CD4-positive, alpha-beta T cell (primary cell): ENCODE measurements at regions not wholly inside any gene's neighbourhood (a gene's known extent, or its start where the extent isn't known, plus 50 kb on each side); places are given as distances from the start of the nearest gene placed in this dataset.

Experiments used
- ATAC-seq: fragments of 200-7000 bp; cut with Tn5 transposase; one replicate; pipeline ENCODE4 v1.10.0; 2022; ENCODE audit warnings: mild to moderate bottlenecking; ENCODE audit not compliant: poor library complexity
- CTCF ChIA-PET: fragments of 350-600 bp; sonication (Branson Sonifier 250); formaldehyde crosslinking; loops from one replicate; lab custom pipeline; 2021; ENCODE audit warnings: antibody characterized with exemption, inconsistent platforms; lab: Charles Lee
- POLR2A ChIA-PET: fragments of 350-600 bp; sonication (Branson Sonifier 250); formaldehyde crosslinking; loops from one replicate; lab custom pipeline; 2021; ENCODE audit warnings: antibody characterized with exemption, inconsistent platforms; lab: Charles Lee
- DNase-seq, 14 experiments: peaks; one replicate each; pipeline ENCODE4 v3.0.0-alpha.2; 2013 to 2020; ENCODE audit warnings: mixed read lengths in 2 of 14
- H3K27ac ChIP-seq, 2 donors: one replicate each; pipeline versions ENCODE4 v1.5.1 to v1.7.0; 2013; ENCODE audit warnings: low read length in 2 of 2, low read depth in 1 of 2, mild to moderate bottlenecking in 1 of 2
- H3K27me3 ChIP-seq, 2 experiments: 1 replicate in 1 of 2; 2 replicates in 1 of 2; pipeline versions ENCODE4 v1.6.1 to v1.7.0; 2013; ENCODE audit warnings: low read length in 2 of 2, control low read depth in 1 of 2, mild to moderate bottlenecking in 1 of 2, moderate library complexity in 1 of 2; ENCODE audit not compliant: insufficient read depth in 2 of 2, control insufficient read depth in 1 of 2
- H3K36me3 ChIP-seq: one replicate; pipeline ENCODE4 v1.6.1; 2013; ENCODE audit warnings: low read length, control low read depth; ENCODE audit not compliant: insufficient read depth
- H3K4me1 ChIP-seq: one replicate; pipeline ENCODE4 v1.6.1; 2013; ENCODE audit warnings: low read length, control low read depth; ENCODE audit not compliant: insufficient read depth
- H3K4me3 ChIP-seq: one replicate; pipeline ENCODE4 v1.5.1; 2013; ENCODE audit warnings: mild to moderate bottlenecking, low read length, moderate library complexity
- H3K9me3 ChIP-seq, 2 experiments: 1 replicate in 1 of 2; 2 replicates in 1 of 2; pipeline versions ENCODE4 v1.6.1 to v1.7.0; 2013; ENCODE audit warnings: low read length in 2 of 2, mild to moderate bottlenecking in 2 of 2, control low read depth in 1 of 2, moderate library complexity in 1 of 2; ENCODE audit not compliant: control insufficient read depth in 1 of 2, insufficient read depth in 1 of 2
- H3K27ac Mint-ChIP-seq: one replicate; pipeline ENCODE4 v1.8.0; 2020; ENCODE audit warnings: mixed read lengths
- H3K27me3 Mint-ChIP-seq: one replicate; pipeline ENCODE4 v1.8.0; 2021; ENCODE audit warnings: mixed read lengths
- H3K36me3 Mint-ChIP-seq: one replicate; pipeline ENCODE4 v1.8.0; 2021; ENCODE audit warnings: low read depth, mixed read lengths
- H3K4me1 Mint-ChIP-seq: one replicate; pipeline ENCODE4 v1.8.0; 2021; ENCODE audit warnings: low read depth, mixed read lengths
- H3K4me3 Mint-ChIP-seq: one replicate; pipeline ENCODE4 v1.8.0; 2020; ENCODE audit warnings: mild to moderate bottlenecking, mixed read lengths
- H3K9me3 Mint-ChIP-seq: one replicate; pipeline ENCODE4 v1.8.0; 2020; ENCODE audit warnings: mixed read lengths
- intact Hi-C, 2 experiments: fragments of 100-400 bp; cut with DNase I in 1 of 2; cut with micrococcal nuclease in 1 of 2; formaldehyde crosslinking; loops; one replicate each; pipeline versions ENCODE4 v1.15.1 to v1.9.0; 2023 to 2025; cut with DNase I, micrococcal nuclease
- TF ChIP-seq, protein P1 (sequence below): fragments of 200-600 bp; IDR thresholded peaks from one replicate; pipeline ENCODE4 v1.8.0; 2022; ENCODE audit warnings: antibody characterized with exemption, mild to moderate bottlenecking

DNA sequence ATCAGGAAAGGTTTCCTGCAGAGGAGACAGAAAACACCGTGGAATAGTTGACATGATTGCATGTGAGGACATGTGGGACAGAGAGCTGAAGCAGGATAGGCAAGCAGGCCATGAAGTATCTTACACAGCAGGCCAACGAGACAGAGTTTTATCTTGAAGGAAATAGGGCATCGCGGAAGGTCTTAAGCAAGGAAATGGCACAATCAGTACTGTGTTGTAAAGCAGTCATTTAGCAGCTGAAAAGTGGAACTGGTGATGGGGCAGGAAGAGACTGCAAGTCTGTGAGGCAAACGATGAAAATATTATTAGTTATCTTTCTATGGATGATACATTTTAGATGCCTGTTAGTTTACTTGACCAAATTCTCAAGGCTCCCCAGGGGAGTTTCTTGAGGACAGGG lies 535.1 kb downstream of the SOX2 start:
- Mint-ChIP-seq H3K4me3 (no peak overlapping the region), H3K27ac (no peak overlapping the region), H3K36me3 (no peaks in the 10 kb centered on the region), H3K9me3 (no peaks in the 10 kb centered on the region), H3K4me1 (no peaks in the 10 kb centered on the region), H3K27me3 (no peaks in the 10 kb centered on the region)
- intact Hi-C loops, result no loop called here
- CTCF ChIA-PET, result no interaction called here
- H3K27me3 ChIP-seq, result no peaks in the 10 kb centered on the region
- ATAC-seq (no peak), DNase-seq (no peak)
- H3K4me1 ChIP-seq, result no peaks in the 10 kb centered on the region
- H3K9me3 ChIP-seq, result no peaks in the 10 kb centered on the region
- H3K4me3 ChIP-seq, result no peak overlapping the region
- TF ChIP-seq, protein P1, sequence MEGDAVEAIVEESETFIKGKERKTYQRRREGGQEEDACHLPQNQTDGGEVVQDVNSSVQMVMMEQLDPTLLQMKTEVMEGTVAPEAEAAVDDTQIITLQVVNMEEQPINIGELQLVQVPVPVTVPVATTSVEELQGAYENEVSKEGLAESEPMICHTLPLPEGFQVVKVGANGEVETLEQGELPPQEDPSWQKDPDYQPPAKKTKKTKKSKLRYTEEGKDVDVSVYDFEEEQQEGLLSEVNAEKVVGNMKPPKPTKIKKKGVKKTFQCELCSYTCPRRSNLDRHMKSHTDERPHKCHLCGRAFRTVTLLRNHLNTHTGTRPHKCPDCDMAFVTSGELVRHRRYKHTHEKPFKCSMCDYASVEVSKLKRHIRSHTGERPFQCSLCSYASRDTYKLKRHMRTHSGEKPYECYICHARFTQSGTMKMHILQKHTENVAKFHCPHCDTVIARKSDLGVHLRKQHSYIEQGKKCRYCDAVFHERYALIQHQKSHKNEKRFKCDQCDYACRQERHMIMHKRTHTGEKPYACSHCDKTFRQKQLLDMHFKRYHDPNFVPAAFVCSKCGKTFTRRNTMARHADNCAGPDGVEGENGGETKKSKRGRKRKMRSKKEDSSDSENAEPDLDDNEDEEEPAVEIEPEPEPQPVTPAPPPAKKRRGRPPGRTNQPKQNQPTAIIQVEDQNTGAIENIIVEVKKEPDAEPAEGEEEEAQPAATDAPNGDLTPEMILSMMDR, result no peak
- no peak overlapping the region for H3K27ac ChIP-seq
- POLR2A ChIA-PET, result no interaction called here
- no peaks in the 10 kb centered on the region for H3K36me3 ChIP-seq

DNA sequence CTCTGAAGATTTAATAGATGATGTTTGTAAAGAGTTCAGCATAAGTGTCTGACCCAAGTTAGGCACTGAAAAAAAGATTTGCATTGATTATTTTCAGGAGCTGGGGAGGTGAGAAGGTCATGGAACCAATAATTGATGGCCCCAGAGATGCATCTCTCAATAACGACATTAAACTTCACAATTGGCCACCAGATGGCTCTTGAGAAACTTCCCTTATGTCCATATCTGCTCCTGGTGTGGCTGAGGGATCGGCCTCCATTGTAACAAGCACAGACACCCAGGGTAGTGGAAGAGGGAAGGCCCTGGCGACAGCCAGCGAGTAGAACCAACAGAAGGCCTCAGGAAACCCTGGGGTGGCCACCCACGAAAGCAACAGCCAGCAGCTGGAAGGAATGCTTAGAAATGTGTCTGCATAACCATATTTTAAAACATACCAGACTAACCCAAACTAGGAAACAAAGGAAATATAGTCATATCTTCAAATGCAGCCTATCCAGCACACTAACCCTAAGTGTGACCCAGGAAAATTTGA lies 536.7 kb downstream of the SOX2 start:
- no peak overlapping the region for H3K27ac Mint-ChIP-seq
- H3K9me3 ChIP-seq, result no peaks in the 10 kb centered on the region
- TF ChIP-seq, protein P1, result no peak
- H3K27me3 Mint-ChIP-seq, result no peaks in the 10 kb centered on the region
- H3K36me3 ChIP-seq, result no peaks in the 10 kb centered on the region
- no peak overlapping the region for H3K4me3 ChIP-seq
- no peak overlapping the region for H3K4me3 Mint-ChIP-seq
- no peaks in the 10 kb centered on the region for H3K27me3 ChIP-seq
- no peaks in the 10 kb centered on the region for H3K4me1 Mint-ChIP-seq
- intact Hi-C loops, result no loop called here
- H3K4me1 ChIP-seq, result no peaks in the 10 kb centered on the region
- DNase-seq (no peak), ATAC-seq (no peak)
- ChIA-PET POLR2A (no interaction called here), CTCF (no interaction called here)
- H3K36me3 Mint-ChIP-seq, result no peaks in the 10 kb centered on the region
- no peaks in the 10 kb centered on the region for H3K9me3 Mint-ChIP-seq
- no peak overlapping the region for H3K27ac ChIP-seq

DNA sequence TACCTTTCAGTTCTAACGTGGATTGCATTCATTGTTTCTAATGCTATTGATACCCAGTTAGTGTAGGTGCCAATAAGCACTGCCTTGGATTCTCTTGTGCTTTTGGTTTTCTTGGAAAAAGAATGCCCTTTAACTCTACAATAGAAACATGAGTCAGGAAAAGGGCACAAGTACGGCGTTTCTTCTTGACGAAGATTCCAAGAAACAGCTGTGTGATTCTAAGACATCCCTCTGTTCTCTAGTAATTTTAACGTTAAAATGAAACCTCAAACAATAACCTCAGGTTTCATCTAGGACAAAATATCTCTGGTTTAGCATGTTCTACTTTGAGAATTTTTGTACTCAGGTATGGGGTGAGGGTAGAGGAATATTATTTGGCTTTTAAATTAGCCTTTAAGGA lies 540.5 kb upstream of the ATP11B start:
- DNase-seq, result no peak
- H3K4me3 Mint-ChIP-seq, result no peak overlapping the region
- no peaks in the 10 kb centered on the region for H3K27me3 ChIP-seq
- TF ChIP-seq, protein P1, result no peak
- no peak overlapping the region for H3K27ac Mint-ChIP-seq
- H3K9me3 ChIP-seq, result no peaks in the 10 kb centered on the region
- no peaks in the 10 kb centered on the region for H3K4me1 ChIP-seq
- no peak overlapping the region for H3K27ac ChIP-seq
- H3K27me3 Mint-ChIP-seq, result no peaks in the 10 kb centered on the region
- CTCF ChIA-PET, result no interaction called here
- no peak overlapping the region for H3K4me3 ChIP-seq
- H3K9me3 Mint-ChIP-seq, result no peaks in the 10 kb centered on the region
- intact Hi-C loops, result no loop called here
- no peaks in the 10 kb centered on the region for H3K36me3 Mint-ChIP-seq
- POLR2A ChIA-PET, result no interaction called here
- H3K36me3 ChIP-seq, result no peaks in the 10 kb centered on the region
- no peak for ATAC-seq
- no peaks in the 10 kb centered on the region for H3K4me1 Mint-ChIP-seq
